ENCODE measurements at regions not wholly inside any gene's neighbourhood (a gene's known extent, or its start where the extent isn't known, plus 50 kb on each side); places are given as distances from the start of the nearest gene placed in this dataset.

- DNase-seq (ENCODE audit: low read depth, low spot score), result no peak
- TF ChIP-seq POLR2AphosphoS5 (IDR thresholded peaks at IDR 0.05; ENCODE audit: borderline replicate concordance, low read depth, low read length) (no peak), EZH2 (IDR thresholded peaks at IDR 0.05) (no peak), FOXP2 (optimal IDR thresholded peaks at IDR 0.05; ENCODE audit: control extremely low read depth, extremely low read length, insufficient read depth) (no peak)
- Histone ChIP-seq H3K9me3 (ENCODE audit: low read depth, low read length) (no peaks in the 10 kb centered on the region; the same call in 1 of the 2 replicates), H3K27ac (no peak overlapping the region), H3K9ac (ENCODE audit: insufficient read length) (no peak overlapping the region), H3K36me3 (ENCODE audit: insufficient read depth, low read length) (no peaks in the 10 kb centered on the region), H3K4me3 (no peak overlapping the region)
These were observed 256.8 kb downstream of the KLF12 start for GRCh38 chr13:73877399-73877798.

GRCh38 chr13:73876323-73876722 is 257.9 kb downstream of the KLF12 start:
- DNase-seq (ENCODE audit: low read depth, low spot score), result no peak
- no peak overlapping the region for H3K27ac ChIP-seq
- no peak overlapping the region for H3K4me3 ChIP-seq
- no peaks in the 10 kb centered on the region; the same call in 1 of the 2 replicates for H3K9me3 ChIP-seq (ENCODE audit: low read depth, low read length)
- no peak overlapping the region for H3K9ac ChIP-seq (ENCODE audit: insufficient read length)
- H3K36me3 ChIP-seq (ENCODE audit: insufficient read depth, low read length), result no peaks in the 10 kb centered on the region
- TF ChIP-seq POLR2AphosphoS5 (IDR thresholded peaks at IDR 0.05; ENCODE audit: borderline replicate concordance, low read depth, low read length), result no peak
- no peak for TF ChIP-seq EZH2 (IDR thresholded peaks at IDR 0.05)
- no peak for TF ChIP-seq FOXP2 (optimal IDR thresholded peaks at IDR 0.05; ENCODE audit: control extremely low read depth, extremely low read length, insufficient read depth)

- no peak for DNase-seq (ENCODE audit: low read depth, low spot score)
- no peak overlapping the region for H3K9ac ChIP-seq (ENCODE audit: insufficient read length)
- H3K36me3 ChIP-seq (ENCODE audit: insufficient read depth, low read length), result no peaks in the 10 kb centered on the region
- no peaks in the 10 kb centered on the region; the same call in 1 of the 2 replicates for H3K9me3 ChIP-seq (ENCODE audit: low read depth, low read length)
- TF ChIP-seq EZH2 (IDR thresholded peaks at IDR 0.05) (no peak), FOXP2 (optimal IDR thresholded peaks at IDR 0.05; ENCODE audit: control extremely low read depth, extremely low read length, insufficient read depth) (no peak), POLR2AphosphoS5 (IDR thresholded peaks at IDR 0.05; ENCODE audit: borderline replicate concordance, low read depth, low read length) (no peak)
- no peak overlapping the region for H3K27ac ChIP-seq
- H3K4me3 ChIP-seq, result no peak overlapping the region
These were observed 260.0 kb downstream of the KLF12 start for GRCh38 chr13:73873940-73874830.

GRCh38 chr13:73872397-73872796 is 261.8 kb downstream of the KLF12 start:
- no peak overlapping the region for H3K4me3 ChIP-seq
- TF ChIP-seq EZH2 (IDR thresholded peaks at IDR 0.05) (no peak), FOXP2 (optimal IDR thresholded peaks at IDR 0.05; ENCODE audit: control extremely low read depth, extremely low read length, insufficient read depth) (no peak), POLR2AphosphoS5 (IDR thresholded peaks at IDR 0.05; ENCODE audit: borderline replicate concordance, low read depth, low read length) (no peak)
- DNase-seq (ENCODE audit: low read depth, low spot score), result no peak
- H3K9ac ChIP-seq (ENCODE audit: insufficient read length), result no peak overlapping the region
- no peaks in the 10 kb centered on the region for H3K36me3 ChIP-seq (ENCODE audit: insufficient read depth, low read length)
- H3K27ac ChIP-seq, result no peak overlapping the region
- no peaks in the 10 kb centered on the region; the same call in 1 of the 2 replicates for H3K9me3 ChIP-seq (ENCODE audit: low read depth, low read length)

- no peak overlapping the region for H3K9ac ChIP-seq (ENCODE audit: insufficient read length)
- DNase-seq (ENCODE audit: low read depth, low spot score), result no peak
- H3K9me3 ChIP-seq (ENCODE audit: low read depth, low read length), result no peaks in the 10 kb centered on the region
- H3K4me3 ChIP-seq, result no peak overlapping the region
- H3K36me3 ChIP-seq (ENCODE audit: insufficient read depth, low read length), result no peaks in the 10 kb centered on the region
- H3K27ac ChIP-seq, result no peak overlapping the region
- TF ChIP-seq FOXP2 (optimal IDR thresholded peaks at IDR 0.05; ENCODE audit: control extremely low read depth, extremely low read length, insufficient read depth) (no peak), EZH2 (IDR thresholded peaks at IDR 0.05) (no peak), POLR2AphosphoS5 (IDR thresholded peaks at IDR 0.05; ENCODE audit: borderline replicate concordance, low read depth, low read length) (no peak)
These were observed 263.0 kb downstream of the KLF12 start for GRCh38 chr13:73870970-73871935.

GRCh38 chr13:73870036-73870741 is 264.0 kb downstream of the KLF12 start:
- Histone ChIP-seq H3K9me3 (ENCODE audit: low read depth, low read length) (no peaks in the 10 kb centered on the region), H3K27ac (no peak overlapping the region), H3K36me3 (ENCODE audit: insufficient read depth, low read length) (no peaks in the 10 kb centered on the region), H3K9ac (ENCODE audit: insufficient read length) (no peak overlapping the region), H3K4me3 (no peak overlapping the region)
- DNase-seq (ENCODE audit: low read depth, low spot score), result no peak
- TF ChIP-seq EZH2 (IDR thresholded peaks at IDR 0.05), result no peak
- no peak for TF ChIP-seq POLR2AphosphoS5 (IDR thresholded peaks at IDR 0.05; ENCODE audit: borderline replicate concordance, low read depth, low read length)
- TF ChIP-seq FOXP2 (optimal IDR thresholded peaks at IDR 0.05; ENCODE audit: control extremely low read depth, extremely low read length, insufficient read depth), result no peak

- Histone ChIP-seq H3K9ac (ENCODE audit: insufficient read length) (no peak overlapping the region), H3K9me3 (ENCODE audit: low read depth, low read length) (no peaks in the 10 kb centered on the region), H3K27ac (no peak overlapping the region), H3K4me3 (no peak overlapping the region), H3K36me3 (ENCODE audit: insufficient read depth, low read length) (no peaks in the 10 kb centered on the region)
- DNase-seq (ENCODE audit: low read depth, low spot score), result no peak
- TF ChIP-seq FOXP2 (optimal IDR thresholded peaks at IDR 0.05; ENCODE audit: control extremely low read depth, extremely low read length, insufficient read depth), result no peak
- TF ChIP-seq POLR2AphosphoS5 (IDR thresholded peaks at IDR 0.05; ENCODE audit: borderline replicate concordance, low read depth, low read length), result no peak
- no peak for TF ChIP-seq EZH2 (IDR thresholded peaks at IDR 0.05)
These were observed 269.2 kb downstream of the KLF12 start for GRCh38 chr13:73865027-73865426.

Measured in SK-N-MC (cell line).